PC-3 (cell line): ENCODE measurements at regions not wholly inside any gene's neighbourhood (a gene's known extent, or its start where the extent isn't known, plus 50 kb on each side); places are given as distances from the start of the nearest gene placed in this dataset.

Source experiments
- CTCF ChIP-seq: fragments of 300-600 bp; sonication (generic); conservative IDR thresholded peaks from 2 replicates; pipeline ENCODE4 v1.5.1; 2017; ENCODE audit warnings: antibody characterized with exemption, low read depth, mild to moderate bottlenecking, low read length
- EZH2 ChIP-seq: fragments of 300-600 bp; sonication (generic); IDR thresholded peaks from one replicate; pipeline ENCODE4 v1.6.1; 2017; ENCODE audit warnings: antibody characterized with exemption, mild to moderate bottlenecking, low read length; ENCODE audit not compliant: unreplicated experiment

- no peak for TF ChIP-seq CTCF
- no peak for TF ChIP-seq EZH2
Measured at GRCh38 chr5:75885321-75885720, 168.1 kb upstream of the POC5 start.
